Adrenal gland (tissue), 9 donors: ENCODE measurements at regions not wholly inside any gene's neighbourhood (a gene's known extent, or its start where the extent isn't known, plus 50 kb on each side); places are given as distances from the start of the nearest gene placed in this dataset.

Experiments
- DNase-seq, 7 donors: peaks; one replicate each; pipeline ENCODE4 v3.0.0-alpha.2; 2019 to 2020
- H3K27ac ChIP-seq, 5 donors: fragments of 200-600 bp; sonication (generic) in 4 of 5; 1 replicate in 3 of 5; 2 replicates in 2 of 5; pipeline versions ENCODE4 v1.5.1 to v1.8.0; 2016 to 2020; ENCODE audit warnings: mild to moderate bottlenecking in 1 of 5
- H3K27me3 ChIP-seq: fragments of 200-600 bp; 2 replicates; pipeline ENCODE4 v1.8.0; 2021
- H3K36me3 ChIP-seq, 2 donors: fragments of 200-600 bp; replicated peaks in 1 of 2; 1 replicate in 1 of 2; 2 replicates in 1 of 2; pipeline versions ENCODE4 v1.5.1 to v1.8.0; 2018 to 2022
- H3K4me1 ChIP-seq, 2 donors: fragments of 200-600 bp; replicated peaks in 1 of 2; 1 replicate in 1 of 2; 2 replicates in 1 of 2; pipeline versions ENCODE4 v1.5.1 to v1.8.0; 2018 to 2021
- H3K4me3 ChIP-seq, 4 donors: fragments of 200-600 bp; sonication (generic) in 3 of 4; one replicate each; pipeline ENCODE4 v1.5.1; 2016 to 2018
- H3K9me3 ChIP-seq, 3 donors: fragments of 200-600 bp; sonication (generic) in 1 of 3; replicated peaks in 1 of 3; 1 replicate in 2 of 3; 2 replicates in 1 of 3; pipeline versions ENCODE4 v1.5.1 to v1.8.0; 2016 to 2021
- CTCF ChIP-seq, 6 experiments: fragments of 450-650 bp in 4 of 6; fragments of 200-600 bp in 2 of 6; sonication (generic) in 1 of 6; IDR thresholded peaks; 1 replicate in 5 of 6; 2 replicates in 1 of 6; pipeline versions ENCODE4 v1.5.1 to v1.8.0; 2016 to 2021; ENCODE audit warnings: antibody characterized with exemption in 6 of 6, mild to moderate bottlenecking in 2 of 6, moderate library complexity in 1 of 6
- POLR2A ChIP-seq, 2 donors: fragments of 450-650 bp; IDR thresholded peaks; one replicate each; pipeline ENCODE4 v1.6.1; 2017; ENCODE audit warnings: antibody characterized with exemption in 2 of 2, mild to moderate bottlenecking in 2 of 2, moderate library complexity in 1 of 2
- WGBS, 4 donors: extraction: QIAGEN DNeasy Blood & Tissue Kit in 2 of 4; methylation state at CpG; one replicate each; pipeline versions ENCODE4 v1.1.5 to v1.1.7; 2013 to 2017; 5-methylcytosine and 5-hydroxymethylcytosine counted together
- intact Hi-C, 2 donors: fragments of 100-400 bp; cut with DNase I; formaldehyde crosslinking; loops; one replicate each; pipeline versions ENCODE4 v1.14.1 to v1.15.0; 2022 to 2023
- donor health status: healthy with polysubstance abuse.
- donor health status: Bipolar disorder and iron deficiency.
- donor health status: DM: yes; HTN: yes; CAD: no.
- donor health status: DM: no; HTN: no; CAD: no.
- donor health status: DM: no; HTN: no; CAD: no.

DNA sequence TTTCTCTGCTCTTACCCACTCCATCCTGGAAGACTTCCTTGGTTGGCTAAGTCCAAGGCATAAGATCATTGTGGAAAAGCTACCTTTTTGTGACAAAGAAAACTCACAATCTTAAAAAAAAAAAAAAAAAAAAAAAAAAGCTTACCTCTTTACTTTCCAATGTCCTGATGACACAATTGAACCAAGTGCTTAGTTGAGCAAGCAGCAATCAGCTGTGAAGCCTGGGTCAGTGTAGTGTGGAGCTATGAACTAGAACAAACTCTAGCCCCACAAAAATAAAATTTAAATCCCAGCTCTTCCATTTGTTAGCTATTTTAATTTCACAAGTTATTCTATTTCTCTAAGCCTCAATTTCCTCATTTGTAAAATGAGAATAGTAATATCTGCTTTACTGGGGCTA is 647.6 kb downstream of the LMO4 start:
- intact Hi-C loops, result no loop called here
- H3K9me3 ChIP-seq, result no peaks in the 10 kb centered on the region
- no peak overlapping the region for H3K27ac ChIP-seq
- H3K4me3 ChIP-seq, result no peak overlapping the region
- no peaks in the 10 kb centered on the region for H3K36me3 ChIP-seq
- TF ChIP-seq CTCF (IDR thresholded peaks at IDR 0.05) (no peak), POLR2A (IDR thresholded peaks at IDR 0.05) (no peak)
- no peaks in the 10 kb centered on the region for H3K27me3 ChIP-seq
- no peak for DNase-seq
- H3K4me1 ChIP-seq, result no peaks in the 10 kb centered on the region

- Histone ChIP-seq H3K27me3 (no peaks in the 10 kb centered on the region), H3K9me3 (no peaks in the 10 kb centered on the region), H3K4me3 (no peak overlapping the region), H3K27ac (no peak overlapping the region), H3K36me3 (no peaks in the 10 kb centered on the region), H3K4me1 (no peaks in the 10 kb centered on the region)
- 68 to 78% (median 76%) methylated on average over 2 of the region's 2 CpGs for WGBS, 4 donors
- TF ChIP-seq POLR2A (IDR thresholded peaks at IDR 0.05), result no peak
- no peak for TF ChIP-seq CTCF (IDR thresholded peaks at IDR 0.05)
- DNase-seq, result no peak
- intact Hi-C loops, result no loop called here
Observed at GRCh38 chr1:87977145-87977544, 648.5 kb downstream of the LMO4 start.

- no peak overlapping the region for H3K27ac ChIP-seq
- no peaks in the 10 kb centered on the region for H3K9me3 ChIP-seq
- whole genome bisulfite sequencing, 4 donors, result 68 to 90% (median 73%) methylated on average over 2 of the region's 2 CpGs
- H3K4me3 ChIP-seq, result no peak overlapping the region
- intact Hi-C loops, result no loop called here
- DNase-seq, result no peak
- no peaks in the 10 kb centered on the region for H3K36me3 ChIP-seq
- no peaks in the 10 kb centered on the region for H3K27me3 ChIP-seq
- H3K4me1 ChIP-seq, result no peaks in the 10 kb centered on the region
- TF ChIP-seq CTCF (IDR thresholded peaks at IDR 0.05), result no peak
- no peak for TF ChIP-seq POLR2A (IDR thresholded peaks at IDR 0.05)
Observed at GRCh38 chr1:87979079-87979478, 650.4 kb downstream of the LMO4 start.

DNA sequence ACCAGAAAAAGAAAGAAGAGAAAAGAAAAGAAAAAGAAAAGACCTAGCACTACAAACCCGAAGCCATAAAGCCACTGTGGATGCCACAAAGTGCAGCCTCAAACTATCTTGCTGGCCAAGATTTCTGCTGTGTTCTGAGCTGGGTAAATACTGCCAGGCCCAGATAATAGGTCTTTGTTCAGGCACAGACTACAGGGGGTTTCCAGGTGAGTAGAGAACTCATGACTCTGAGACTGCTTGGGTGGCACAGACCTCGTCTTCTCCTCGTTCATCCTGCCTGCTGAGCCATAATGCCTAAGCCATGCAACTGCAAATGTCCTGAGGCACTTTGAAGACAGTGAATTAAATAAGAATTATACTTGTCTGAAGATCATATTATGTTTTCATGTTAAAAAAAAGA is 651.8 kb downstream of the LMO4 start:
- 61 to 82% (median 73%) methylated on average over 3 of the region's 3 CpGs for WGBS, 4 donors
- Histone ChIP-seq H3K27me3 (no peaks in the 10 kb centered on the region), H3K36me3 (no peaks in the 10 kb centered on the region), H3K4me3 (no peak overlapping the region), H3K9me3 (no peaks in the 10 kb centered on the region), H3K4me1 (no peaks in the 10 kb centered on the region), H3K27ac (no peak overlapping the region)
- no peak for DNase-seq
- intact Hi-C loops, result no loop called here
- TF ChIP-seq CTCF (IDR thresholded peaks at IDR 0.05) (no peak), POLR2A (IDR thresholded peaks at IDR 0.05) (no peak)
